Endothelial cell of umbilical vein (primary cell): ENCODE measurements at regions not wholly inside any gene's neighbourhood (a gene's known extent, or its start where the extent isn't known, plus 50 kb on each side); places are given as distances from the start of the nearest gene placed in this dataset.

Experiments used
- BruUV-seq: library from RNA; stranded (reverse); fragments of 400-500 nt; replicated peaks from 2 replicates; lab custom pipeline; 2021; lab: Mats Ljungman, UMichigan
- CTCF ChIA-PET: fragments of 300-600, 350-600 bp; sonication (Branson Sonifier 250); formaldehyde crosslinking; loops from one replicate; lab custom pipeline; 2021; ENCODE audit warnings: antibody characterized with exemption, inconsistent platforms; lab: Charles Lee
- POLR2A ChIA-PET: fragments of 300-600, 350-600 bp; sonication (Branson Sonifier 250); formaldehyde crosslinking; loops from one replicate; lab custom pipeline; 2021; ENCODE audit warnings: antibody characterized with exemption, inconsistent platforms; lab: Charles Lee
- DNase-seq: peaks from one replicate; pipeline ENCODE4 v3.0.0-alpha.2; 2011; ENCODE audit warnings: low read depth, low spot score
- FAIRE-seq: peaks from 2 replicates; lab custom pipeline; 2011; peaks lifted over from hg19 to GRCh38; lab: Jason Lieb, UNC
- H2AFZ ChIP-seq: 2 replicates; pipeline ENCODE4 v1.6.0; 2012; ENCODE audit warnings: low read depth, low read length, control low read depth, inconsistent platforms
- H3K27ac ChIP-seq: 2 replicates; pipeline ENCODE4 v1.5.1; 2011; ENCODE audit warnings: low read depth, mild to moderate bottlenecking, control low read depth, low read length, moderate library complexity; ENCODE audit not compliant: insufficient read depth
- H3K27me3 ChIP-seq, 2 experiments: 2 replicates each; pipeline versions ENCODE4 v1.6.0 to v1.6.1; 2011; ENCODE audit warnings: low read length in 2 of 2, mixed read lengths in 1 of 2; ENCODE audit not compliant: control insufficient read depth in 2 of 2, insufficient read depth in 2 of 2
- H3K36me3 ChIP-seq, 2 experiments: 2 replicates in 1 of 2; 3 replicates in 1 of 2; pipeline ENCODE4 v1.5.1; 2011; ENCODE audit warnings: low read length in 2 of 2, mild to moderate bottlenecking in 1 of 2, moderate library complexity in 1 of 2; ENCODE audit not compliant: control insufficient read depth in 2 of 2, insufficient read depth in 2 of 2; ENCODE audit errors: extremely low read depth in 1 of 2
- H3K4me1 ChIP-seq: 3 replicates; pipeline ENCODE4 v1.5.1; 2011; ENCODE audit warnings: mild to moderate bottlenecking, low read length; ENCODE audit not compliant: control insufficient read depth, insufficient read depth; ENCODE audit errors: extremely low read depth
- H3K4me2 ChIP-seq: 2 replicates; pipeline ENCODE4 v1.6.1; 2011; ENCODE audit warnings: low read length, control low read depth, mixed read lengths; ENCODE audit not compliant: insufficient read depth
- H3K4me3 ChIP-seq, 3 experiments: fragments of 200-600 bp in 1 of 3; sonication (generic), shearing (Covaris generic) in 1 of 3; replicated peaks in 1 of 3; 2 replicates each; pipeline ENCODE4 v1.5.1; 2011 to 2016; ENCODE audit warnings: control low read depth in 3 of 3, low read length in 3 of 3, mild to moderate bottlenecking in 2 of 3, inconsistent platforms in 1 of 3, low read depth in 1 of 3, moderate library complexity in 1 of 3; ENCODE audit not compliant: insufficient read depth in 1 of 3
- H3K79me2 ChIP-seq: 2 replicates; pipeline ENCODE4 v1.6.0; 2012; ENCODE audit warnings: low read length, inconsistent platforms; ENCODE audit not compliant: control insufficient read depth, insufficient read depth
- H3K9ac ChIP-seq: replicated peaks from 2 replicates; pipeline ENCODE3; 2011; ENCODE audit warnings: low read length, control low read depth; ENCODE audit not compliant: insufficient read depth; ENCODE audit errors: extremely low read depth
- H3K9me1 ChIP-seq: replicated peaks from 3 replicates; pipeline ENCODE4 v1.6.0; 2011; ENCODE audit warnings: mild to moderate bottlenecking, low read length; ENCODE audit not compliant: control insufficient read depth, insufficient read depth; ENCODE audit errors: extremely low read depth
- H3K9me3 ChIP-seq: replicated peaks from 2 replicates; pipeline ENCODE4 v1.5.1; 2012; ENCODE audit warnings: low read length, inconsistent platforms; ENCODE audit not compliant: control insufficient read depth, insufficient read depth
- H4K20me1 ChIP-seq: replicated peaks from 2 replicates; pipeline ENCODE3; 2011; ENCODE audit warnings: mild to moderate bottlenecking, low read length; ENCODE audit not compliant: control insufficient read depth, insufficient read depth; ENCODE audit errors: extremely low read depth
- CTCF ChIP-seq, 2 donors: IDR thresholded peaks; 1 replicate in 1 of 2; 2 replicates in 1 of 2; pipeline ENCODE4 v1.5.1; 2011; ENCODE audit warnings: low read length in 2 of 2, mild to moderate bottlenecking in 2 of 2, moderate library complexity in 2 of 2, control low read depth in 1 of 2, inconsistent platforms in 1 of 2, low read depth in 1 of 2; ENCODE audit not compliant: insufficient read depth in 1 of 2; ENCODE audit errors: extremely low read depth in 1 of 2
- EZH2 ChIP-seq: IDR thresholded peaks from 2 replicates; pipeline ENCODE4 v1.6.1; 2012; ENCODE audit warnings: borderline replicate concordance, low read depth, mild to moderate bottlenecking, moderate library complexity, low read length, inconsistent platforms; ENCODE audit not compliant: severe bottlenecking
- FOS ChIP-seq: IDR thresholded peaks from 2 replicates; pipeline ENCODE4 v1.6.1; 2011; ENCODE audit warnings: mild to moderate bottlenecking, low read length, moderate library complexity, borderline replicate concordance; ENCODE audit not compliant: insufficient read depth
- GATA2 ChIP-seq: IDR thresholded peaks from 2 replicates; pipeline ENCODE4 v1.7.0; 2011; ENCODE audit warnings: low read depth, mild to moderate bottlenecking, moderate library complexity, mixed read lengths, low read length; ENCODE audit not compliant: insufficient read length, insufficient read depth
- JUN ChIP-seq: IDR thresholded peaks from 2 replicates; pipeline ENCODE4 v1.6.1; 2011; ENCODE audit warnings: borderline replicate concordance, low read depth; ENCODE audit not compliant: insufficient read length, insufficient read depth
- MYC ChIP-seq: IDR thresholded peaks from one replicate; pipeline ENCODE4 v1.6.1; 2011; ENCODE audit warnings: mild to moderate bottlenecking, low read depth, low read length
- POLR2A ChIP-seq: IDR thresholded peaks from 2 replicates; pipeline ENCODE4 v1.6.1; 2012; ENCODE audit warnings: low read depth, mild to moderate bottlenecking, control low read depth, low read length
- POLR2AphosphoS5 ChIP-seq: IDR thresholded peaks from 2 replicates; pipeline ENCODE4 v1.6.1; 2012; ENCODE audit warnings: low read depth, mild to moderate bottlenecking, control low read depth, low read length, moderate library complexity; ENCODE audit not compliant: insufficient read depth
- dilution Hi-C: fragments of 300-500 bp; cut with MboI; formaldehyde crosslinking; loops from one replicate; pipeline ENCODE4 v1.15.0; 2019; ENCODE audit warnings: low sequenced_read_pairs; ENCODE audit not compliant: extremely low pct_ligation_motif_present
- intact Hi-C: fragments of 100-400 bp; cut with micrococcal nuclease; formaldehyde crosslinking; loops from one replicate; pipeline ENCODE4 v1.10.0; 2022
- TF ChIP-seq, protein P1 (sequence below): IDR thresholded peaks from 2 replicates; pipeline ENCODE4 v1.6.1; 2011; ENCODE audit not compliant: insufficient read depth, insufficient read length

GRCh38 chr1:216907100-216907499 lies 183.9 kb upstream of the ESRRG start:
- intact Hi-C loops, result no loop called here
- no peak overlapping the region for H3K27ac ChIP-seq
- no peaks in the 10 kb centered on the region for H3K36me3 ChIP-seq
- BruUV-seq, result no TSS peak
- H3K9me1 ChIP-seq, result no peaks in the 10 kb centered on the region
- H4K20me1 ChIP-seq, result no peaks in the 10 kb centered on the region
- no peaks in the 10 kb centered on the region for H3K27me3 ChIP-seq
- peaks cover 10% of the 10 kb centered on the region for H3K9me3 ChIP-seq
- TF ChIP-seq EZH2, result no peak
- TF ChIP-seq, protein P1, sequence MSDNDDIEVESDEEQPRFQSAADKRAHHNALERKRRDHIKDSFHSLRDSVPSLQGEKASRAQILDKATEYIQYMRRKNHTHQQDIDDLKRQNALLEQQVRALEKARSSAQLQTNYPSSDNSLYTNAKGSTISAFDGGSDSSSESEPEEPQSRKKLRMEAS, result no peak
- TF ChIP-seq FOS, result no peak
- no peak for TF ChIP-seq MYC
- no peak for TF ChIP-seq POLR2A
- no peak for TF ChIP-seq JUN
- TF ChIP-seq POLR2AphosphoS5, result no peak
- no peak for TF ChIP-seq CTCF (IDR thresholded peaks at IDR 0.05; ENCODE audit: extremely low read depth in 1 of 2, insufficient read depth in 1 of 2, low read depth in 1 of 2, low read length in 2 of 2)
- no peak for TF ChIP-seq GATA2
- FAIRE-seq (no peak), DNase-seq (no peak)
- H3K4me3 ChIP-seq, result no peak overlapping the region
- ChIA-PET CTCF (no interaction called here), POLR2A (no interaction called here)
- no peak overlapping the region for H3K9ac ChIP-seq
- no peak overlapping the region for H3K4me2 ChIP-seq
- no peak overlapping the region for H2AFZ ChIP-seq
- dilution Hi-C loops, result no loop called here
- H3K4me1 ChIP-seq, result no peaks in the 10 kb centered on the region
- H3K79me2 ChIP-seq, result no peaks in the 10 kb centered on the region
